ENCODE measurements at regions not wholly inside any gene's neighbourhood (a gene's known extent, or its start where the extent isn't known, plus 50 kb on each side); places are given as distances from the start of the nearest gene placed in this dataset.

GRCh38 chr15:96086164-96086563 is 244.3 kb upstream of the NR2F2 start:
- DNase-seq (ENCODE audit: extremely low read depth in 1 of 2, low read depth in 1 of 2), result no peak

- no peak for DNase-seq (ENCODE audit: extremely low read depth in 1 of 2, low read depth in 1 of 2)
Measured at GRCh38 chr15:96087180-96087884, 243.2 kb upstream of the NR2F2 start.

GRCh38 chr15:96088650-96089049 is 241.8 kb upstream of the NR2F2 start:
- no peak for DNase-seq (ENCODE audit: extremely low read depth in 1 of 2, low read depth in 1 of 2)

GRCh38 chr15:96089405-96090058 is 241.0 kb upstream of the NR2F2 start:
- no peak for DNase-seq (ENCODE audit: extremely low read depth in 1 of 2, low read depth in 1 of 2)

GRCh38 chr15:96092186-96092585 is 238.3 kb upstream of the NR2F2 start:
- DNase-seq (ENCODE audit: extremely low read depth in 1 of 2, low read depth in 1 of 2), result no peak

GRCh38 chr15:96093063-96093462 is 237.4 kb upstream of the NR2F2 start:
- DNase-seq (ENCODE audit: extremely low read depth in 1 of 2, low read depth in 1 of 2), result no peak

GRCh38 chr15:96097661-96098060 is 232.8 kb upstream of the NR2F2 start:
- DNase-seq (ENCODE audit: extremely low read depth in 1 of 2, low read depth in 1 of 2), result no peak

- DNase-seq (ENCODE audit: extremely low read depth in 1 of 2, low read depth in 1 of 2), result no peak
Measured at GRCh38 chr15:96102631-96103030, 227.9 kb upstream of the NR2F2 start.

GRCh38 chr15:96106181-96106580 is 224.3 kb upstream of the NR2F2 start:
- DNase-seq (ENCODE audit: extremely low read depth in 1 of 2, low read depth in 1 of 2), result no peak

GRCh38 chr15:96106628-96107027 is 223.9 kb upstream of the NR2F2 start:
- no peak for DNase-seq (ENCODE audit: extremely low read depth in 1 of 2, low read depth in 1 of 2)

GRCh38 chr15:96107916-96108315 is 222.6 kb upstream of the NR2F2 start:
- DNase-seq (ENCODE audit: extremely low read depth in 1 of 2, low read depth in 1 of 2), result no peak

- DNase-seq (ENCODE audit: extremely low read depth in 1 of 2, low read depth in 1 of 2), result no peak
Measured at GRCh38 chr15:96108405-96108804, 222.1 kb upstream of the NR2F2 start.

- DNase-seq (ENCODE audit: extremely low read depth in 1 of 2, low read depth in 1 of 2), result no peak
Measured at GRCh38 chr15:96109820-96110219, 220.7 kb upstream of the NR2F2 start.

GRCh38 chr15:96112018-96112417 is 218.5 kb upstream of the NR2F2 start:
- DNase-seq (ENCODE audit: extremely low read depth in 1 of 2, low read depth in 1 of 2), result no peak

GRCh38 chr15:96115642-96116041 is 214.9 kb upstream of the NR2F2 start:
- DNase-seq (ENCODE audit: extremely low read depth in 1 of 2, low read depth in 1 of 2), result no peak

GRCh38 chr15:96117270-96117669 is 213.2 kb upstream of the NR2F2 start:
- no peak for DNase-seq (ENCODE audit: extremely low read depth in 1 of 2, low read depth in 1 of 2)

- DNase-seq (ENCODE audit: extremely low read depth in 1 of 2, low read depth in 1 of 2), result no peak
Measured at GRCh38 chr15:96119734-96120133, 210.8 kb upstream of the NR2F2 start.

GRCh38 chr15:96121086-96121920 is 209.2 kb upstream of the NR2F2 start:
- DNase-seq (ENCODE audit: extremely low read depth in 1 of 2, low read depth in 1 of 2), result no peak

GRCh38 chr15:96122077-96123027 is 208.1 kb upstream of the NR2F2 start:
- no peak for DNase-seq (ENCODE audit: extremely low read depth in 1 of 2, low read depth in 1 of 2)

GRCh38 chr15:96123028-96123400 is 207.5 kb upstream of the NR2F2 start:
- no peak for DNase-seq (ENCODE audit: extremely low read depth in 1 of 2, low read depth in 1 of 2)

Data from activated CD8-positive, alpha-beta memory T cell treated with anti-CD3 and anti-CD28 coated beads for 1 hour (primary cell).